DND-41 (cell line): ENCODE measurements at regions not wholly inside any gene's neighbourhood (a gene's known extent, or its start where the extent isn't known, plus 50 kb on each side); places are given as distances from the start of the nearest gene placed in this dataset.

ENCODE experiments used
- ATAC-seq: fragments of 200-7000 bp; cut with Tn5 transposase; 3 replicates; pipeline ENCODE4 v1.9.1; 2021; ENCODE audit warnings: low read depth; ENCODE audit not compliant: insufficient read depth
- DNase-seq: peaks from one replicate; pipeline ENCODE4 v3.0.0-alpha.2; 2020
- H2AFZ ChIP-seq: 2 replicates; pipeline ENCODE4 v1.6.0; 2012; ENCODE audit warnings: low read depth, low read length
- H3K27ac ChIP-seq: 2 replicates; pipeline ENCODE4 v1.5.1; 2012; ENCODE audit warnings: low read length, inconsistent platforms
- H3K27me3 ChIP-seq: fragments of 200-600 bp; sonication (generic); 2 replicates; pipeline ENCODE4 v1.6.0; 2012; ENCODE audit warnings: low read length, mild to moderate bottlenecking, inconsistent platforms; ENCODE audit not compliant: insufficient read depth, poor library complexity
- H3K36me3 ChIP-seq: 2 replicates; pipeline ENCODE4 v1.5.1; 2012; ENCODE audit warnings: low read length, inconsistent platforms; ENCODE audit not compliant: insufficient read depth
- H3K4me1 ChIP-seq: 2 replicates; pipeline ENCODE4 v1.5.1; 2012; ENCODE audit warnings: mild to moderate bottlenecking, low read length; ENCODE audit not compliant: insufficient read depth
- H3K4me2 ChIP-seq: 2 replicates; pipeline ENCODE4 v1.6.0; 2012; ENCODE audit warnings: mild to moderate bottlenecking, moderate library complexity, low read length, inconsistent platforms; ENCODE audit not compliant: insufficient read depth
- H3K4me3 ChIP-seq, 2 experiments: fragments of 200-600 bp in 1 of 2; shearing (Covaris generic) in 1 of 2; 2 replicates each; pipeline ENCODE4 v1.5.1; 2012 to 2016; ENCODE audit warnings: inconsistent platforms in 2 of 2, low read length in 2 of 2, mild to moderate bottlenecking in 2 of 2, low read depth in 1 of 2, moderate library complexity in 1 of 2
- H3K79me2 ChIP-seq: 2 replicates; pipeline ENCODE4 v1.6.0; 2012; ENCODE audit warnings: low read length, inconsistent platforms; ENCODE audit not compliant: insufficient read depth
- H3K9ac ChIP-seq: 2 replicates; pipeline ENCODE4 v1.6.0; 2012; ENCODE audit warnings: low read depth, mild to moderate bottlenecking, inconsistent platforms, low read length, moderate library complexity
- H3K9me3 ChIP-seq: 2 replicates; pipeline ENCODE4 v1.5.1; 2012; ENCODE audit warnings: low read length, moderate library complexity, mild to moderate bottlenecking, inconsistent platforms; ENCODE audit not compliant: insufficient read depth, severe bottlenecking
- H4K20me1 ChIP-seq: 2 replicates; pipeline ENCODE4 v1.6.0; 2012; ENCODE audit warnings: low read length; ENCODE audit not compliant: insufficient read depth
- EZH2 ChIP-seq: IDR thresholded peaks from 3 replicates; pipeline ENCODE4 v1.6.1; 2012; ENCODE audit warnings: borderline replicate concordance, low read depth, mild to moderate bottlenecking, moderate library complexity, low read length, inconsistent platforms; ENCODE audit not compliant: severe bottlenecking
- TF ChIP-seq, protein P1 (sequence below): IDR thresholded peaks from 2 replicates; pipeline ENCODE4 v1.5.1; 2012; ENCODE audit warnings: borderline replicate concordance, low read length, moderate library complexity, mild to moderate bottlenecking; ENCODE audit not compliant: poor library complexity, severe bottlenecking; ENCODE audit errors: extremely low read depth

DNA sequence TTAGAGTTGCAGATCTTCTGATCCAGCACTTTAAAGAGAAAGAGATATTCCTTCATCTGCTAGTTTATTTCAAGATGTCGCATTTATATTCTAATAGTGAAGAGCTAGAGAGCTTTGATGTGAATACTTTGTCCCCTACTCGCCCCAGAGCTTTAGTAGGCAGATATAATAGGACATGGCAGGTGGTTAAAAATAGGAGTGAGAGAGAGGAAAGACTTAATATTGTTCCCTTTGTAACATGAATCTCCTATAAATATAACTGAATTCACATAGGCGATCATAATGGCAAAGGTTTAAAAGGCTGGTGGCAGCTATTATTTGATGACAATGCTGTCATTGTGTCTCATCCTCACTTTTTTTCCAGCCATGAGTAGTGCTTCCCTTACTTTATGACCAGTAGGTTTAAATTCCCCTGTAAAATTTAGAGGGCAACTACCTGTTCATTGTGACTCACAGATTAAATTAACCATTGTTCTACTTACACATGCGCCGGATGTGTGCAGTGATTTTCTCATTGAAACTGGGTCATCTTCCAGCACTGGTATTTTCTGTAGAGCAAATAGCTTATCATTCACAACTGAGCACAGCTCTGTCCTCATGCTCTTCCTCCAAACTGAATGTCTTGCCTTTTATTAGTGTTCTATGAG is 906.7 kb upstream of the CELF2 start:
- no peaks in the 10 kb centered on the region for H3K79me2 ChIP-seq
- H3K9ac ChIP-seq, result no peak overlapping the region
- DNase-seq, result no peak
- H2AFZ ChIP-seq, result no peak overlapping the region
- no peak overlapping the region for H3K4me3 ChIP-seq
- H3K27me3 ChIP-seq, result no peaks in the 10 kb centered on the region
- H3K36me3 ChIP-seq, result no peaks in the 10 kb centered on the region
- no peak for ATAC-seq
- no peaks in the 10 kb centered on the region for H4K20me1 ChIP-seq
- no peaks in the 10 kb centered on the region for H3K4me1 ChIP-seq
- no peaks in the 10 kb centered on the region for H3K9me3 ChIP-seq
- TF ChIP-seq, protein P1, sequence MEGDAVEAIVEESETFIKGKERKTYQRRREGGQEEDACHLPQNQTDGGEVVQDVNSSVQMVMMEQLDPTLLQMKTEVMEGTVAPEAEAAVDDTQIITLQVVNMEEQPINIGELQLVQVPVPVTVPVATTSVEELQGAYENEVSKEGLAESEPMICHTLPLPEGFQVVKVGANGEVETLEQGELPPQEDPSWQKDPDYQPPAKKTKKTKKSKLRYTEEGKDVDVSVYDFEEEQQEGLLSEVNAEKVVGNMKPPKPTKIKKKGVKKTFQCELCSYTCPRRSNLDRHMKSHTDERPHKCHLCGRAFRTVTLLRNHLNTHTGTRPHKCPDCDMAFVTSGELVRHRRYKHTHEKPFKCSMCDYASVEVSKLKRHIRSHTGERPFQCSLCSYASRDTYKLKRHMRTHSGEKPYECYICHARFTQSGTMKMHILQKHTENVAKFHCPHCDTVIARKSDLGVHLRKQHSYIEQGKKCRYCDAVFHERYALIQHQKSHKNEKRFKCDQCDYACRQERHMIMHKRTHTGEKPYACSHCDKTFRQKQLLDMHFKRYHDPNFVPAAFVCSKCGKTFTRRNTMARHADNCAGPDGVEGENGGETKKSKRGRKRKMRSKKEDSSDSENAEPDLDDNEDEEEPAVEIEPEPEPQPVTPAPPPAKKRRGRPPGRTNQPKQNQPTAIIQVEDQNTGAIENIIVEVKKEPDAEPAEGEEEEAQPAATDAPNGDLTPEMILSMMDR, result no peak
- no peak for TF ChIP-seq EZH2
- H3K4me2 ChIP-seq, result no peak overlapping the region
- H3K27ac ChIP-seq, result no peak overlapping the region

DNA sequence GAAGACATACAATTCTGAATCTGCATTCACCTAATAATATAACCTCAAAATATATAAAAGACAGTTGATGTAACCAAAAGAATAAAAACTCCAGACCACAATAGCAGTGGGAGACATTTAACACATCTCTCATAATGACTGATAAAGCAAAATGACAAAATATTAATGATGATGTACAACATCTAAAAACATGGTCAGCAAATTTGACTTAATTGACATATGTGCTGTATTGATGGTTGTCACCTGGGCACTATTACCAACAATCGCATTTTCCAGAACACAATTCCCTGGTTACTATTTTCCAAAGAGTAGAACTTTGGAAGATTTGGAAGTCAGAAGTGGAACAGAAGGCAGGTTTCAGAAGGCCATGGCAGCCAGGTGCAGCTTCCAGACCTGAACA is 899.5 kb upstream of the CELF2 start:
- no peaks in the 10 kb centered on the region for H3K4me1 ChIP-seq
- H3K27me3 ChIP-seq, result no peaks in the 10 kb centered on the region
- no peak for DNase-seq
- ATAC-seq, result no peak
- no peaks in the 10 kb centered on the region for H4K20me1 ChIP-seq
- H2AFZ ChIP-seq, result no peak overlapping the region
- no peaks in the 10 kb centered on the region for H3K79me2 ChIP-seq
- no peak overlapping the region for H3K9ac ChIP-seq
- TF ChIP-seq EZH2, result no peak
- TF ChIP-seq, protein P1, result no peak
- H3K9me3 ChIP-seq, result no peaks in the 10 kb centered on the region
- H3K4me3 ChIP-seq, result no peak overlapping the region
- no peaks in the 10 kb centered on the region for H3K36me3 ChIP-seq
- H3K4me2 ChIP-seq, result no peak overlapping the region
- H3K27ac ChIP-seq, result no peak overlapping the region

DNA sequence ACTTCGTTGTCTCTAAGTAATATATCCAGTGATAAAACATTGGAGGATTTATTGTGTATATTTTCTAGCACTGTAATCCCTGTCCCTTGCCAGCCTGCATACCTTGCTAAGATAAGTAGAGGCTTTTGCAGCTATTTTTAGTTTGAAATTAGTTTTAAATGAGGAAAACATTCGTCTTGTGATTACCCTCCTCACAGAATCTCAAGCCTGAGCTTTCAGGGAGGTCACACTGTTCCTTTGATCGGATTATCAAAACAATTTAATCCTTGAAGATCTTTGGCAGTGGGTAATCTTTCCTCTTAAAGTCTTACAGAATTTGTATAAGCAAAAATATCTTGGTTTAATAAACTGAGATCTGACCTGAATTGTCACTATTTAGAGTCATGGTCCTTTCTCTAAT is 897.0 kb upstream of the CELF2 start:
- Histone ChIP-seq H3K36me3 (no peaks in the 10 kb centered on the region), H4K20me1 (no peaks in the 10 kb centered on the region), H2AFZ (no peak overlapping the region), H3K9ac (no peak overlapping the region), H3K27me3 (no peaks in the 10 kb centered on the region), H3K9me3 (no peaks in the 10 kb centered on the region), H3K79me2 (no peaks in the 10 kb centered on the region), H3K27ac (no peak overlapping the region), H3K4me1 (no peaks in the 10 kb centered on the region), H3K4me2 (no peak overlapping the region), H3K4me3 (no peak overlapping the region)
- no peak for TF ChIP-seq EZH2
- TF ChIP-seq, protein P1, result no peak
- ATAC-seq, result no peak
- DNase-seq, result no peak
